Inferior parietal cortex (tissue), 1 donor: ENCODE measurements at regions not wholly inside any gene's neighbourhood (a gene's known extent, or its start where the extent isn't known, plus 50 kb on each side); places are given as distances from the start of the nearest gene placed in this dataset.

ENCODE experiments used
- DNase-seq: peaks from one replicate; pipeline ENCODE4 v3.0.0-alpha.2; 2016; ENCODE audit errors: extremely low spot score

DNA sequence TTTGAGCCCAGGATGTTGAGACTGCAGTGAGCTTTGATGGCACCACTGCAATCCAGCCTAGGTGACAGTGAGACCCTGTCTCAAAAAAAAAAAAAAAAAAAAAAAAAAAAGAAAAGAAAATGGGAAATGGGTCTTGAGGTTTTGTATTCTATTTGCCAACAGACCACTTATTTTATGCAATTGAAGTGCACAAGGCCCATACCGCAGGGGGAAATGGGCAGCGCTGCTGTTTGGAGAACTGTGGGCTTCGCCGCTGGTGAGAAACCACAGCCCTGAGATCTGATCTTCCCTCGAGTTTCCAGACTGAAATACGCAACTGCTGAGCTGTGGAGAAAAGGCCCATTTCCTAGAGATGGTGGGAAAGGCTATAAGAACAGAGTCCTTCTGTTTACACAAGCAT is 512.0 kb downstream of the TCERG1L start:
- DNase-seq, result no peak

GRCh38 chr10:130800281-130800680 is 511.2 kb downstream of the TCERG1L start:
- no peak for DNase-seq

DNA sequence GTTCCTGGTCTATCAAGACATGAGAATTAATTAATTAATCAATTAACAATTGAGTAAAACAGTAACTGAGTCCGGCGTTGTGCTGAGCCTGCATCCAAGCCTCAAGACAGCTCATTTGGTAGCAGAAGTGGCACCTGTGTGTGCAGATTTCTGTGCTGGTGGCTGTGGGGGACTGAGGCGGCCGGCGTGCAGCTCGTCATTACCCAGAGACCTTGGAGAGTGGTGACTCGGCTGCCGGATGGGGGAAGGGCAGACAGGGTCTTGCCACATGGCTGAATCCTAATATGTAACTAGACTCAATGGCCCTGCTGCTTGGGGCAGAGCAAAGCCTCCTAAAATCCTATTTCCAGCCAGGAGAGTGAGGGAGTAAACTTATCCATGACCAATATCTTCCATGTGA is 510.2 kb downstream of the TCERG1L start:
- DNase-seq, result no peak

DNA sequence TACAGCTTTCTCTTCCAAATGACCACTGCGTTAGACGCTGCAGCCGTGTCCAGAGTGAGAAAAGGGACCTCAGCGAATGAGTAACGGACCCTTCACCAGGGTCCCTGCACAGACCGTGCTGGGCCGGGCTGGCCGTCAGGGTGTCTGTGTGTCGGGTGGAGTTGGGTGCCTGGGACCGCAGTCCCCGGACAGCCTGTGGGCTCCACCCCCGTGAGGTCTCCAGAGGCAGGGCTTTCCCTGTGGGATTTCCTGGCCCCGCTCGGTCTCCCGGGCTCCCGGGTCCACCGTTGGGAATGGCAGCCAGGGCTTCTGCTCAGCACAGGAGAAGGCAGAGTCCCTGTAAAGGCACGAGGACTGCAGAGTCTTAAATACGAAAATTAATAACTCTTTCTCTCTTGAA is 509.7 kb downstream of the TCERG1L start:
- DNase-seq, result no peak

- no peak for DNase-seq
These were observed 509.2 kb downstream of the TCERG1L start for GRCh38 chr10:130802301-130802700.

DNA sequence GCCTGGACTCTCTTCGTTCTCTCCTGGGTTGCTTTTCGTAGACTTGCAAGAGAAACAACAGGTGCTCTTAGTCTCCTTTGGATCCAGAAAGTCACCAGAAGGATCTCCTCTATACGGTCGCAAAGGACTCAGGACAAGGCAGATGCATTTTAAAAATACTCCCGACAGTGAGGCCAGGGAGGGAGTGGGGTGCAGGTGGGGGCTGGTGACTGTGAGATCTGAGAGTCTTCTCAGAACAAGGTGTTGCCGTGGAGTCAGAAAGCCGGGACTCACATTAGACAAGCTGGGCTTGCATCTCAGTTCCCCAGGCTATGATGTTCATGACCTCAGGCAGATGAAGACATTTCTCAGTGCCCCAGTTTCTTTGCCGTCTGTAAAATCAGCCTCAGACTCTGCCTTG is 507.2 kb downstream of the TCERG1L start:
- no peak for DNase-seq

GRCh38 chr10:130804778-130805634 is 506.5 kb downstream of the TCERG1L start:
- no peak for DNase-seq

GRCh38 chr10:130805635-130806030 is 505.9 kb downstream of the TCERG1L start:
- no peak for DNase-seq

- DNase-seq, result no peak
These were observed 505.1 kb downstream of the TCERG1L start for GRCh38 chr10:130806426-130806825.

- no peak for DNase-seq
These were observed 504.4 kb downstream of the TCERG1L start for GRCh38 chr10:130807096-130807495.

- DNase-seq, result no peak
These were observed 503.8 kb downstream of the TCERG1L start for GRCh38 chr10:130807721-130808120.

DNA sequence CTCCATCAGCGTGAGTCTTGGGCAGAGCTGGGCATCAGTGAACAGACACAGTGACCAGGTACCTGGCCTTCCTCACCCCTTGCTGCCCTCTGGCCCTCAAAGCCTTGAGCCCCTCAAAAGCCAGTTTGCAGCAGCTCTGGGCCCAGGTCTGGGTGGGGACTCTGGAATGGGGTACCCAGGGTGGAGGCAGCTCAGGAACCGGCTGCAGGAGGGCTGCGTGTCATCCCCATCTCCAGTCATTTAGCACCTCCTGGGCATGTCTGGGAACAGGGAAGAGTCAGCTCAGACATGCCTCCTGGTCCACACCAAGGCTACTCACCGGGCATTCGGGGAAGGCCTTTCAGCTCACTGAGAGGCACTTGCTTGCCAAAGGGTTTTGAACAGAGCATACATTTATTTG is 503.3 kb downstream of the TCERG1L start:
- no peak for DNase-seq

DNA sequence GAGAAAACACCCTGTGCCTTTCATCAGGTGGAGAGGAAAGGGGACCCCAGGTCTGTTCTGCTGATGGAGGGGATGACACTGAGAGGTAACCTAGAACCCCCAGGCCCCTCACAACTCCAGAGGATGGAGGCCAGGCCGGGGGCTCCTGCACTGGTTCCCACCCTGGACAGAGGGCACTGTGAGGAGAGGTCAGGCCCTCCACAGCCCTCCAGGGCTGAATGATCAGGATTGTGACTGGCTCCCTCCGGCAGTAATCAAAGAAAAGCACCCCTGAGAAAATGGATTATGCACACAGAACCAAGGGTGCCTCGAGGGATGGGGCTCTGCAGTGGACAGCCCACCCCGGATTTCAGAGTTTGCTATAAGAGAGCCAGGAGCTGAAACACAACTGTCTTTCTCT is 502.8 kb downstream of the TCERG1L start:
- DNase-seq, result no peak

DNA sequence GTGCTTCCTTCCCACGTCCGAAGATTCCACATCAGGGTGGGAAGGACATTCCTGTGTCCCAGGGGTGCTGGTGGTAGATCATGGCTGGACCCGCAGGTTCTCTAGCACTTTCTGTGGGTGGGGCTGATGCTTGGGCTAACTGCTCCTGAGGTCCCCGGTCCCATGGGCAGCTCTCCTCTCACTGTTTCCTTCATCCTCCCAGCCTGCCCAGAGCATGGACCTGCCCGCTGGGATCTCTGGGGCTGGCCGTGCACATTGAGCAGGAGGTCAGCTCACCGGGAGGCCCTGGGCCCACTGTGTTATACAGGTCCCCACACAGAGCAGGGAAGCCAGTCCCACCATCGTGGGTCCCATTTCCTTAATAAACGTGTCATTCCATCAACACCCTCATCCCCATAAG is 502.3 kb downstream of the TCERG1L start:
- DNase-seq, result no peak

DNA sequence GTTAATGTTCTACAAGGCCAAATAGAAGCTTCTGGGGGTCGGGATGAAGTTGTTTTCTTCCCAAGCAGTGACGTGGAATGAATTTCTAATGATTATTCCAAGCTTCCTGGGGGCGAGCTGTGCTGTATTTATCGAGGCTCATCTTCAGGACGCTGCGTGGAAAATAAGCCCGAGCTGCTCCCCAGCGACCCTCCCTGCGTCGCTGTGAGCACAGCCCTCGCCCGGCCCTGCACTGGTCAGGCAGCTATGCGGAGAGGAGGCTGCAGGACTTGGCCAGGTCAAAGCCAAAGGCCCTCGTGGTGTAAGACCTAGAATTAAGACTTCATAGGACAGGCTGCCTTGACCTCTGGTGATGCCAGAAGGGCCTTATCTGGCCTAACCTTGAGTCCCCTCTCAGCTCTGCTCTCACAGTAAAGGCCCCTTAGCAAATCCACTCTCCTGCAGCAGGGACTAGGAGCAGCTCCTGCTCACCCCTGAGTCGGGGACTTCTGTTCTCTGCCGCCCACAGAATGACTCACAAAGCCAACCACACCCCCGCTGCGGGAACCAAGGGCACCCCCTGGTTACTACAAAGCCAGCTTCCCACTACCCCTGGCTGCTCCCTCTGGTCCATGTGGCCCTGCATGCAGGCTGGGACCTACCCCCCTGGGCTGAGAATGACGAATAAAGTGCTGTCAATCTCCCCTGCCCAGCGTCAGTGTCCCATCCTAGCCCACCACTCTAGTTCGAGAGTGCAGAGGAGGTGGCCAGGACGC is 501.6 kb downstream of the TCERG1L start:
- no peak for DNase-seq

DNA sequence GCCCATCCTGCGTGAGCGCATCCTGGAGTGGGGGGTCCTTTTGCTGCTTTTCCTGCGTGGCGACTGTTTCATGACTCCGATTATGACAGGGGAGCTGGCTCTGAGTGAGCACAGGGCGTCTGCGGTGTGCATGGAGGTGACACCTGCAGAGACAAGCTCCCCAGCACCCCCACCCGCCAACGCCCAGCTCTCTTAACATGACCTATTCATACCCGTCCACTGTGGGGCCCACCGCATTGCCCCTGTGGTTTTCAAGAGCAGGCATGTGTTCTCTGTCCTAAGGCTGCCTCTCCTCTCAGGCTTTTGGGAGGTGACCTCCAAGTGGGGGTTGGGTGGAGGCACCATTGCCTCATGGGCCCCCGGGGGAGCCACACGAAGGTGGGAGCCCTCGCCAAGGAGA is 500.7 kb downstream of the TCERG1L start:
- DNase-seq, result no peak

DNA sequence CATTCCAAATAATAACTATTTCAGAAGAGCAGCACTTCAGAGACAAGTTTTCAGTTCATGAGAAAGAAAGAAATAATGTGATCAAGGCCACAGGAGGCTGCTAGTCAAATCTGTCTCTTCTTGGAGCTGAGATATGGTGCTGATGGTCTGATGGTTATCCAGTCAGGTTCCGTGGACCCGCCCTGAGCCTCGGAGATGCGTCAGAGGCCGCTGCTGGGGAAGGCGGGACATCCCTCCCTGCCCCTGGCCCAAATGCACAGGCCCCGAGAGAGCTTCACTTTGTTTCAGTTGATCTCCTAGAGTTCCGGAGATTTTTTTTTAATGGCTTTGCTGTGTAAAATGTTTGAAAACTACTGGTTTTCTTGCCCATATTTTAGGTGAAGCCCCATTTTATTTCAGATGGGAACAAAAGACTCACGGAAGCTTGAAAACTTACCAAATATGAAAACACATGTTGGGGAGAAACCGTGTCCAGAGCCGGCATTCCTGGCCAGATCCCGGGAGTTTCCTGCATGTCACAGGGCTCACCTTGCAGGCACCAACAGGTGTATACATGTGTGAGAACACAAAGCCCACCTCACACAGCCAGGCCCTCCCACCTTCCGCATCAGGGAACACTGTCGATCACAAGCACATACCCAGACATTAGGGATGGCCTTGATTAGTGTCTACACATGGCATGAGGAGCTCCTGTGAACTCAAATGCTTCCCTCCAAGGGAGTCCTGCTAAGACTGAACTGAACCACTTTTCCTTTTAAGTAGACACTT is 499.0 kb downstream of the TCERG1L start:
- DNase-seq, result no peak

DNA sequence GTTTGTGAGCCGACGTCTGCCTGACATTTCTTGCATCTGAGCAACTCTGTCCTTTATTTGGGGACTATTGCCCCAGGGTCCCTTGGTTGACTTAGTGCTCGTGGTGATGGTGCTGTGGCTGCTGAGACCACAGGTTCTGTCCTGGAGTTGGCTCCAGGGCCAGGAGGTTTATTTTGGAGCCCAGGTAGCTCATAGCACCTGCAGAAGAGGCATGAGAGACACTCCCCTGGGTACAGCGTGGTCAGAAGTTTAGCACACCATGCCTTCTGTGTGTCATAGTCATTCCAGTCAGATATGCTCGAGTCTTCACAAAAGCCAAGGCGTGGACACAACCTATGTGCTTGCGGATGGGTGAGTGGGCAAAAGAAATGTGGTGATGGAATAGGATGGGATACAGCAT is 496.9 kb downstream of the TCERG1L start:
- no peak for DNase-seq

- DNase-seq, result no peak
These were observed 495.2 kb downstream of the TCERG1L start for GRCh38 chr10:130816116-130816901.

DNA sequence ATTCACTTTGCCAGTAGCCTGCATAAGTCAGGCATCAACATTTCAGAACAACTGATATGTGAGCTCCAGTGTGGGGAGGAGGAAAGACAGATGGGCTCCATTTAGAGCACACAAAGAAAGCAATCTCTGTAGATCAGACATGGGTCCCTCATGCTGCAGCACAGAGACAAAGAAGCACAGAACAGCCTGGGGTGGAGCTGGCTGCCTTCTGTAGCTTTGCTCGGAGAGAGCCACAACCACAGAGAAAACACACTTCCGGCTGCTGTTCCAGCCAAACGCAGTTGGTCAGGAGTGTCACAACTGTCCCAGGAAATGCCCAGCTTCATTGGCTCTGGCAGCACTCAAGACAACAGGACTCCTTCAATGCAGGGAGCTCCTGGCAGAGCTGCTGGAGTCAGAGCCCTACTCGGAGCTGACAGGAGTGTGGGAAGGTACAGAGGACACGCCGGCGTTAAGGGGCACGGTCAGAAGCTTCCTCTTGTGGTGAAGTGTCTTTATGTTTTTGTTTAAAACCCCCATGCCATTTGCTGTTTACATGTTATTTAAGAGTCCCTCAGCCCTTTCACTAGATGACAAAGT is 494.4 kb downstream of the TCERG1L start:
- DNase-seq, result peak; percentile 3

- DNase-seq, result no peak
These were observed 493.8 kb downstream of the TCERG1L start for GRCh38 chr10:130817674-130818073.
